WTC11 (cell line): ENCODE measurements at regions not wholly inside any gene's neighbourhood (a gene's known extent, or its start where the extent isn't known, plus 50 kb on each side); places are given as distances from the start of the nearest gene placed in this dataset.

Experiments
- ATAC-seq: fragments of 200-7000 bp; cut with Tn5 transposase; 2 replicates; pipeline ENCODE4 v1.10.0; 2021; ENCODE audit warnings: mild to moderate bottlenecking, moderate library complexity
- CTCF ChIA-PET: fragments of 300-600 bp; sonication (Branson Sonifier 250); formaldehyde crosslinking; loops from one replicate; lab custom pipeline; 2021; ENCODE audit warnings: antibody characterized with exemption; lab: Charles Lee
- POLR2A ChIA-PET: fragments of 350-600 bp; sonication (Branson Sonifier 250); formaldehyde crosslinking; loops from one replicate; lab custom pipeline; 2021; ENCODE audit warnings: antibody characterized with exemption; lab: Charles Lee
- DNase-seq: peaks from one replicate; pipeline ENCODE4 v3.0.0; 2021; ENCODE audit warnings: low spot score
- H3K27ac Mint-ChIP-seq: 2 replicates; pipeline ENCODE4 v1.8.0; 2021; ENCODE audit warnings: mixed read lengths
- H3K27me3 Mint-ChIP-seq: 2 replicates; pipeline ENCODE4 v1.8.0; 2021; ENCODE audit warnings: low read depth, mild to moderate bottlenecking, moderate library complexity, mixed read lengths
- H3K36me3 Mint-ChIP-seq: 2 replicates; pipeline ENCODE4 v1.8.0; 2021; ENCODE audit warnings: mixed read lengths
- H3K4me1 Mint-ChIP-seq: 2 replicates; pipeline ENCODE4 v1.8.0; 2022; ENCODE audit warnings: mixed read lengths
- H3K4me3 Mint-ChIP-seq: 2 replicates; pipeline ENCODE4 v1.8.0; 2021; ENCODE audit warnings: mild to moderate bottlenecking, moderate library complexity, mixed read lengths
- H3K9me3 Mint-ChIP-seq: 2 replicates; pipeline ENCODE4 v1.8.0; 2021; ENCODE audit warnings: mixed read lengths
- AR ChIP-seq: fragments of 250-450 bp; sonication (Bioruptor Pico); IDR thresholded peaks from 2 replicates; pipeline ENCODE4 v1.9.0; 2021; ENCODE audit warnings: mild to moderate bottlenecking
- CREM ChIP-seq: sonication (generic); formaldehyde crosslinking; IDR thresholded peaks from 2 replicates; pipeline ENCODE4 v1.8.1; 2022; ENCODE audit warnings: mild to moderate bottlenecking, missing genetic modification reagents, moderate library complexity
- E2F4 ChIP-seq: sonication (generic); formaldehyde crosslinking; IDR thresholded peaks from 2 replicates; pipeline ENCODE4 v1.8.1; 2022; ENCODE audit warnings: low read depth, mild to moderate bottlenecking, moderate library complexity, missing genetic modification reagents, borderline replicate concordance
- E2F5 ChIP-seq: sonication (generic); formaldehyde crosslinking; IDR thresholded peaks from 2 replicates; pipeline ENCODE4 v1.8.1; 2022; ENCODE audit warnings: mild to moderate bottlenecking, moderate library complexity, missing genetic modification reagents
- ERG ChIP-seq: fragments of 250-450 bp; sonication (Bioruptor Pico); IDR thresholded peaks from 2 replicates; pipeline ENCODE4 v1.8.0; 2021; ENCODE audit warnings: mild to moderate bottlenecking
- FOXK1 ChIP-seq: sonication (generic); formaldehyde crosslinking; IDR thresholded peaks from 2 replicates; pipeline ENCODE4 v1.8.0; 2022; ENCODE audit warnings: mild to moderate bottlenecking, moderate library complexity, missing genetic modification reagents
- GRHL2 ChIP-seq: fragments of 250-450 bp; sonication (Bioruptor Pico); IDR thresholded peaks from 2 replicates; pipeline ENCODE4 v1.8.0; 2022; ENCODE audit warnings: mild to moderate bottlenecking, moderate library complexity; ENCODE audit not compliant: insufficient replicate concordance, severe bottlenecking
- KAT7 ChIP-seq: sonication (generic); formaldehyde crosslinking; IDR thresholded peaks from 2 replicates; pipeline ENCODE4 v1.8.1; 2023; ENCODE audit warnings: missing genetic modification reagents, mild to moderate bottlenecking, borderline replicate concordance
- OVOL2 ChIP-seq: fragments of 250-450 bp; sonication (Bioruptor Pico); IDR thresholded peaks from 2 replicates; pipeline ENCODE4 v1.9.0; 2021; ENCODE audit warnings: mild to moderate bottlenecking, borderline replicate concordance
- PREB ChIP-seq: sonication (generic); formaldehyde crosslinking; IDR thresholded peaks from 2 replicates; pipeline ENCODE4 v1.8.1; 2022; ENCODE audit warnings: mild to moderate bottlenecking, missing genetic modification reagents, moderate library complexity, borderline replicate concordance
- RELA ChIP-seq: sonication (generic); formaldehyde crosslinking; IDR thresholded peaks from 2 replicates; pipeline ENCODE4 v1.8.1; 2022; ENCODE audit warnings: missing genetic modification reagents, mild to moderate bottlenecking, borderline replicate concordance
- SMAD3 ChIP-seq: sonication (generic); formaldehyde crosslinking; IDR thresholded peaks from 2 replicates; pipeline ENCODE4 v1.8.0; 2022; ENCODE audit warnings: missing genetic modification reagents, mild to moderate bottlenecking, borderline replicate concordance
- SP1 ChIP-seq: sonication (generic); formaldehyde crosslinking; conservative IDR thresholded peaks from 2 replicates; pipeline ENCODE4 v1.8.1; 2022; ENCODE audit warnings: missing genetic modification reagents
- TCF7 ChIP-seq: sonication (generic); formaldehyde crosslinking; IDR thresholded peaks from 2 replicates; pipeline ENCODE4 v1.8.0; 2022; ENCODE audit warnings: mild to moderate bottlenecking, low read depth, missing genetic modification reagents, moderate library complexity
- ZNF121 ChIP-seq: sonication (generic); formaldehyde crosslinking; IDR thresholded peaks from 2 replicates; pipeline ENCODE4 v1.8.0; 2023; ENCODE audit warnings: missing genetic modification reagents
- ZNF138 ChIP-seq: sonication (generic); formaldehyde crosslinking; conservative IDR thresholded peaks from 2 replicates; pipeline ENCODE4 v1.8.1; 2022; ENCODE audit warnings: mild to moderate bottlenecking, moderate library complexity, missing genetic modification reagents
- ZNF281 ChIP-seq: sonication (generic); formaldehyde crosslinking; IDR thresholded peaks from 2 replicates; pipeline ENCODE4 v1.8.0; 2023; ENCODE audit warnings: mild to moderate bottlenecking, missing genetic modification reagents
- ZNF317 ChIP-seq: sonication (generic); formaldehyde crosslinking; IDR thresholded peaks from 2 replicates; pipeline ENCODE4 v1.8.1; 2023; ENCODE audit warnings: low read depth, mild to moderate bottlenecking, moderate library complexity, missing genetic modification reagents, borderline replicate concordance
- ZNF512 ChIP-seq: sonication (generic); formaldehyde crosslinking; IDR thresholded peaks from 2 replicates; pipeline ENCODE4 v1.8.1; 2022; ENCODE audit warnings: missing genetic modification reagents, borderline replicate concordance
- ZNF671 ChIP-seq: fragments of 250-450 bp; sonication (Bioruptor Pico); IDR thresholded peaks from 2 replicates; pipeline ENCODE4 v1.8.0; 2021; ENCODE audit warnings: mild to moderate bottlenecking

GRCh38 chr5:103458497-103459040 is 104.0 kb downstream of the NUDT12 start:
- H3K36me3 Mint-ChIP-seq, result no peaks in the 10 kb centered on the region
- TF ChIP-seq E2F4 (no peak), FOXK1 (no peak), CREM (CRISPR knock-in tag) (no peak), SMAD3 (CRISPR knock-in tag) (no peak)
- TF ChIP-seq, all 79 proteins: peak for 0
- CTCF ChIA-PET, result interaction anchor here (1.0 to 1.3 kb wide), 2 partner anchors 13 to 17 kb away, joined by 3 read pairs; no protein-coding TSS in a partner anchor

GRCh38 chr5:103456476-103456875 is 106.1 kb downstream of the NUDT12 start:
- Mint-ChIP-seq H3K4me1 (peaks cover 11% of the 10 kb centered on the region), H3K9me3 (no peaks in the 10 kb centered on the region), H3K36me3 (no peaks in the 10 kb centered on the region), H3K27me3 (no peaks in the 10 kb centered on the region; the same call in 1 of the 2 replicates), H3K27ac (no peak overlapping the region), H3K4me3 (no peak overlapping the region)
- no peak for DNase-seq
- TF ChIP-seq GRHL2 (no peak), TCF7 (CRISPR knock-in tag) (no peak)
- no peak for ATAC-seq
- POLR2A ChIA-PET, result no interaction called here
- CTCF ChIA-PET, result no interaction called here

More at GRCh38 chr5:103458497-103459040, 104.0 kb downstream of the NUDT12 start:
- Mint-ChIP-seq H3K27ac (no peak overlapping the region), H3K4me1 (no peaks in the 10 kb centered on the region), H3K9me3 (no peaks in the 10 kb centered on the region), H3K27me3 (no peaks in the 10 kb centered on the region; the same call in 1 of the 2 replicates), H3K4me3 (no peak overlapping the region)
- no peak for DNase-seq
- POLR2A ChIA-PET, result no interaction called here
- no peak for ATAC-seq

GRCh38 chr5:103455796-103456195 is 106.8 kb downstream of the NUDT12 start:
- no peak for DNase-seq
- ChIA-PET CTCF (no interaction called here), POLR2A (no interaction called here)
- no peak overlapping the region for H3K4me3 Mint-ChIP-seq
- no peak overlapping the region for H3K27ac Mint-ChIP-seq
- ATAC-seq, result no peak
- no peaks in the 10 kb centered on the region for H3K36me3 Mint-ChIP-seq
- peaks cover 11% of the 10 kb centered on the region for H3K4me1 Mint-ChIP-seq
- H3K27me3 Mint-ChIP-seq, result no peaks in the 10 kb centered on the region; the same call in 1 of the 2 replicates
- H3K9me3 Mint-ChIP-seq, result no peaks in the 10 kb centered on the region
- TF ChIP-seq SP1 (no peak), OVOL2 (CRISPR knock-in tag) (no peak), PREB (CRISPR knock-in tag) (no peak), KAT7 (CRISPR knock-in tag) (no peak), ERG (CRISPR knock-in tag) (no peak), CREM (CRISPR knock-in tag) (no peak), ZNF138 (CRISPR knock-in tag) (no peak), ZNF671 (CRISPR knock-in tag) (no peak), RELA (CRISPR knock-in tag) (no peak), ZNF281 (CRISPR knock-in tag) (no peak), AR (CRISPR knock-in tag) (no peak), ZNF121 (CRISPR knock-in tag) (no peak), ZNF512 (CRISPR knock-in tag) (no peak), ZNF317 (no peak), E2F5 (CRISPR knock-in tag) (no peak)
